ENCODE measurements at regions not wholly inside any gene's neighbourhood (a gene's known extent, or its start where the extent isn't known, plus 50 kb on each side); places are given as distances from the start of the nearest gene placed in this dataset.

- ChIA-PET CTCF (no interaction called here), POLR2A (no interaction called here)
- no peak for TF ChIP-seq HDGF (IDR thresholded peaks at IDR 0.05; ENCODE audit: borderline replicate concordance)
- TF ChIP-seq FOXM1 (IDR thresholded peaks at IDR 0.05; ENCODE audit: borderline replicate concordance) = no peak
- no peak for TF ChIP-seq FOXA1 (IDR thresholded peaks at IDR 0.05)
- TF ChIP-seq SP1 (IDR thresholded peaks at IDR 0.05) = no peak
- no peak for TF ChIP-seq PKNOX1 (IDR thresholded peaks at IDR 0.05)
- no peak for TF ChIP-seq SUZ12 (IDR thresholded peaks at IDR 0.05)
- TF ChIP-seq CTBP1 (IDR thresholded peaks at IDR 0.05; ENCODE audit: borderline replicate concordance) = no peak
- no peak for TF ChIP-seq ZNF384 (IDR thresholded peaks at IDR 0.05)
- TF ChIP-seq NFRKB (IDR thresholded peaks at IDR 0.05) = no peak
- TF ChIP-seq FOXK2 (IDR thresholded peaks at IDR 0.05) = no peak
- no peak for TF ChIP-seq BHLHE40 (IDR thresholded peaks at IDR 0.05; ENCODE audit: borderline replicate concordance)
- no peak for TF ChIP-seq TARDBP (IDR thresholded peaks at IDR 0.05)
- TF ChIP-seq ELF4 (IDR thresholded peaks at IDR 0.05) = no peak
- TF ChIP-seq LEF1 (IDR thresholded peaks at IDR 0.05; ENCODE audit: borderline replicate concordance) = no peak
- no peak for TF ChIP-seq ARNT (IDR thresholded peaks at IDR 0.05)
- no peak for TF ChIP-seq L3MBTL2 (conservative IDR thresholded peaks at IDR 0.05)
- DNase-seq (ENCODE audit: extremely low spot score) = no peak
Measured at GRCh38 chr18:38526922-38527321, 961.3 kb upstream of the CELF4 start.

- DNase-seq (ENCODE audit: extremely low spot score) = no peak
- CTCF ChIA-PET = no interaction called here
- TF ChIP-seq FOXK2 (IDR thresholded peaks at IDR 0.05) (no peak), L3MBTL2 (conservative IDR thresholded peaks at IDR 0.05) (no peak), HDGF (IDR thresholded peaks at IDR 0.05; ENCODE audit: borderline replicate concordance) (no peak), ARNT (IDR thresholded peaks at IDR 0.05) (no peak), TARDBP (IDR thresholded peaks at IDR 0.05) (no peak), SUZ12 (IDR thresholded peaks at IDR 0.05) (no peak), ZNF384 (IDR thresholded peaks at IDR 0.05) (no peak), FOXA1 (IDR thresholded peaks at IDR 0.05) (no peak), PKNOX1 (IDR thresholded peaks at IDR 0.05) (no peak), FOXM1 (IDR thresholded peaks at IDR 0.05; ENCODE audit: borderline replicate concordance) (no peak), BHLHE40 (IDR thresholded peaks at IDR 0.05; ENCODE audit: borderline replicate concordance) (no peak), SP1 (IDR thresholded peaks at IDR 0.05) (no peak), CTBP1 (IDR thresholded peaks at IDR 0.05; ENCODE audit: borderline replicate concordance) (no peak), LEF1 (IDR thresholded peaks at IDR 0.05; ENCODE audit: borderline replicate concordance) (no peak), ELF4 (IDR thresholded peaks at IDR 0.05) (no peak), NFRKB (IDR thresholded peaks at IDR 0.05) (no peak)
- POLR2A ChIA-PET = no interaction called here
Measured at GRCh38 chr18:38525039-38525438, 959.4 kb upstream of the CELF4 start.

- no peak for TF ChIP-seq CTBP1 (IDR thresholded peaks at IDR 0.05; ENCODE audit: borderline replicate concordance)
- TF ChIP-seq LEF1 (IDR thresholded peaks at IDR 0.05; ENCODE audit: borderline replicate concordance) = no peak
- no peak for TF ChIP-seq L3MBTL2 (conservative IDR thresholded peaks at IDR 0.05)
- no peak for TF ChIP-seq FOXM1 (IDR thresholded peaks at IDR 0.05; ENCODE audit: borderline replicate concordance)
- no peak for TF ChIP-seq FOXA1 (IDR thresholded peaks at IDR 0.05)
- no peak for TF ChIP-seq ARNT (IDR thresholded peaks at IDR 0.05)
- no peak for TF ChIP-seq BHLHE40 (IDR thresholded peaks at IDR 0.05; ENCODE audit: borderline replicate concordance)
- no peak for TF ChIP-seq HDGF (IDR thresholded peaks at IDR 0.05; ENCODE audit: borderline replicate concordance)
- TF ChIP-seq FOXK2 (IDR thresholded peaks at IDR 0.05) = no peak
- TF ChIP-seq SUZ12 (IDR thresholded peaks at IDR 0.05) = no peak
- no peak for TF ChIP-seq TARDBP (IDR thresholded peaks at IDR 0.05)
- TF ChIP-seq NFRKB (IDR thresholded peaks at IDR 0.05) = no peak
- TF ChIP-seq ELF4 (IDR thresholded peaks at IDR 0.05) = no peak
- no peak for TF ChIP-seq PKNOX1 (IDR thresholded peaks at IDR 0.05)
- TF ChIP-seq ZNF384 (IDR thresholded peaks at IDR 0.05) = no peak
- no peak for TF ChIP-seq SP1 (IDR thresholded peaks at IDR 0.05)
- POLR2A ChIA-PET = no interaction called here
- CTCF ChIA-PET = no interaction called here
- no peak for DNase-seq (ENCODE audit: extremely low spot score)
Measured at GRCh38 chr18:38520786-38521185, 955.2 kb upstream of the CELF4 start.

- TF ChIP-seq TARDBP (IDR thresholded peaks at IDR 0.05) = no peak
- TF ChIP-seq FOXM1 (IDR thresholded peaks at IDR 0.05; ENCODE audit: borderline replicate concordance) = no peak
- TF ChIP-seq SP1 (IDR thresholded peaks at IDR 0.05) = no peak
- TF ChIP-seq FOXK2 (IDR thresholded peaks at IDR 0.05) = no peak
- TF ChIP-seq HDGF (IDR thresholded peaks at IDR 0.05; ENCODE audit: borderline replicate concordance) = no peak
- no peak for TF ChIP-seq SUZ12 (IDR thresholded peaks at IDR 0.05)
- no peak for TF ChIP-seq PKNOX1 (IDR thresholded peaks at IDR 0.05)
- TF ChIP-seq BHLHE40 (IDR thresholded peaks at IDR 0.05; ENCODE audit: borderline replicate concordance) = no peak
- TF ChIP-seq NFRKB (IDR thresholded peaks at IDR 0.05) = no peak
- no peak for TF ChIP-seq CTBP1 (IDR thresholded peaks at IDR 0.05; ENCODE audit: borderline replicate concordance)
- no peak for TF ChIP-seq ZNF384 (IDR thresholded peaks at IDR 0.05)
- no peak for TF ChIP-seq ARNT (IDR thresholded peaks at IDR 0.05)
- no peak for TF ChIP-seq ELF4 (IDR thresholded peaks at IDR 0.05)
- TF ChIP-seq LEF1 (IDR thresholded peaks at IDR 0.05; ENCODE audit: borderline replicate concordance) = no peak
- TF ChIP-seq FOXA1 (IDR thresholded peaks at IDR 0.05) = no peak
- no peak for TF ChIP-seq L3MBTL2 (conservative IDR thresholded peaks at IDR 0.05)
- POLR2A ChIA-PET = no interaction called here
- CTCF ChIA-PET = interaction anchor here (0.9 kb wide), 1 partner anchor 112 kb away, joined by 3 read pairs; no protein-coding TSS in a partner anchor
- DNase-seq (ENCODE audit: extremely low spot score) = no peak
Measured at GRCh38 chr18:38502539-38502938, 936.9 kb upstream of the CELF4 start.

- TF ChIP-seq HDGF (IDR thresholded peaks at IDR 0.05; ENCODE audit: borderline replicate concordance) (no peak), BHLHE40 (IDR thresholded peaks at IDR 0.05; ENCODE audit: borderline replicate concordance) (no peak), SUZ12 (IDR thresholded peaks at IDR 0.05) (no peak), FOXK2 (IDR thresholded peaks at IDR 0.05) (no peak), ZNF384 (IDR thresholded peaks at IDR 0.05) (no peak), SP1 (IDR thresholded peaks at IDR 0.05) (no peak), NFRKB (IDR thresholded peaks at IDR 0.05) (no peak), L3MBTL2 (conservative IDR thresholded peaks at IDR 0.05) (no peak), PKNOX1 (IDR thresholded peaks at IDR 0.05) (no peak), TARDBP (IDR thresholded peaks at IDR 0.05) (no peak), ELF4 (IDR thresholded peaks at IDR 0.05) (no peak), ARNT (IDR thresholded peaks at IDR 0.05) (no peak), CTBP1 (IDR thresholded peaks at IDR 0.05; ENCODE audit: borderline replicate concordance) (no peak), FOXA1 (IDR thresholded peaks at IDR 0.05) (no peak), LEF1 (IDR thresholded peaks at IDR 0.05; ENCODE audit: borderline replicate concordance) (no peak), FOXM1 (IDR thresholded peaks at IDR 0.05; ENCODE audit: borderline replicate concordance) (no peak)
- ChIA-PET CTCF (no interaction called here), POLR2A (no interaction called here)
- DNase-seq (ENCODE audit: extremely low spot score) = no peak
Measured at GRCh38 chr18:38497266-38497665, 931.7 kb upstream of the CELF4 start.

Data from HEK293T (cell line).